ENCODE measurements at regions not wholly inside any gene's neighbourhood (a gene's known extent, or its start where the extent isn't known, plus 50 kb on each side); places are given as distances from the start of the nearest gene placed in this dataset.

DNA sequence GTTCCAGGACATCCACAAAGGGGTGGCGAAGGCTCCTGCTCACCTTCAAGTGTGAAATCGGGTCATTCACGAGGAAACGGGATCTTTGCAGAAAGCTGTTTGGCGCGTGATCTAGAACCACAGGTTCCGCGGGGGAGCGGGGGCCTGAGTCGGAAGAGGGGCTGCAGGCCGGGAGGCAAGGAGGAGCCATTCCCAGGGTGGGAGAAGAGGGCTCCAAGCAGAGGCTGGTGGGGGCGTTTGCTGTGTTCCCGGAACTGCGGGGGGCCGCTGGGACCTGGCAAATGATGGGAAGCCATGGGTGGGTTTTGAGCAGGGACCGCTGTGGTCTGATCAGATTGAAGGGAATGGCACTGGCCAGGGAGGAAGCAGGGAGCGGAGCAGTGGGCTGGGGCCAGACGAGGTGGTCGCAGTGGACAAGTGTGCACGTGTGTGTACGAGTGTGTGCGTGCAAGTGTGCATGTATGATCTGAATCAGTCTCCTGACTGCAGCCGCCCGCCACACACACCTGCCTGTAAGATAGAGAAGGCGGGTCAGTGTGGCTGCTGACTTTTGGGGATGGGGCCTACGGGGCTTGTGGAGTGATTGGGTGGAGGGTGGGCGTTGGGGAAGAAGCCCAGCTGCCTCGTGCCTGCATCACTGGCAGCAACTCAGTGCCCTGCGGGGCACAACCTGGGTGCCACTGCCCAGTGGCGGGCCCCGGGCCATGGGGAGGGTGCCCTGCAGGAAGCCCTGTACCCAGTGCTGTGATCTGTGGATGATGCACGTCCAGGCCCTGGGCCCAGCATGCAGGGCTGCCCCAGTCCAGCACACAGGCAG is 141.9 kb downstream of the KIF26A start:
- TF ChIP-seq, protein P1, sequence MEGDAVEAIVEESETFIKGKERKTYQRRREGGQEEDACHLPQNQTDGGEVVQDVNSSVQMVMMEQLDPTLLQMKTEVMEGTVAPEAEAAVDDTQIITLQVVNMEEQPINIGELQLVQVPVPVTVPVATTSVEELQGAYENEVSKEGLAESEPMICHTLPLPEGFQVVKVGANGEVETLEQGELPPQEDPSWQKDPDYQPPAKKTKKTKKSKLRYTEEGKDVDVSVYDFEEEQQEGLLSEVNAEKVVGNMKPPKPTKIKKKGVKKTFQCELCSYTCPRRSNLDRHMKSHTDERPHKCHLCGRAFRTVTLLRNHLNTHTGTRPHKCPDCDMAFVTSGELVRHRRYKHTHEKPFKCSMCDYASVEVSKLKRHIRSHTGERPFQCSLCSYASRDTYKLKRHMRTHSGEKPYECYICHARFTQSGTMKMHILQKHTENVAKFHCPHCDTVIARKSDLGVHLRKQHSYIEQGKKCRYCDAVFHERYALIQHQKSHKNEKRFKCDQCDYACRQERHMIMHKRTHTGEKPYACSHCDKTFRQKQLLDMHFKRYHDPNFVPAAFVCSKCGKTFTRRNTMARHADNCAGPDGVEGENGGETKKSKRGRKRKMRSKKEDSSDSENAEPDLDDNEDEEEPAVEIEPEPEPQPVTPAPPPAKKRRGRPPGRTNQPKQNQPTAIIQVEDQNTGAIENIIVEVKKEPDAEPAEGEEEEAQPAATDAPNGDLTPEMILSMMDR (conservative IDR thresholded peaks at IDR 0.05; ENCODE audit: low read depth, low read length), result no peak
- no peak for TF ChIP-seq EZH2 (IDR thresholded peaks at IDR 0.05; ENCODE audit: borderline replicate concordance, low read depth, low read length, poor library complexity, severe bottlenecking)
